Testis (tissue), 2 donors: ENCODE measurements at regions not wholly inside any gene's neighbourhood (a gene's known extent, or its start where the extent isn't known, plus 50 kb on each side); places are given as distances from the start of the nearest gene placed in this dataset.
A peak's percentile ranks its signal among the peaks of the same experiment; 100 is the strongest.
"Not testable (repeated sequence)": the region's sequence is repeated elsewhere in the genome, so short reads cannot be mapped to it uniquely, and the experiment has no call there.

Experiments used
- DNase-seq: peaks from one replicate; pipeline ENCODE4 v3.0.0-alpha.2; 2019
- H3K27ac ChIP-seq, 2 donors: fragments of 200-600 bp; sonication (generic); one replicate each; pipeline ENCODE4 v1.5.1; 2019
- H3K27me3 ChIP-seq: fragments of 200-600 bp; sonication (generic); one replicate; pipeline ENCODE4 v1.5.1; 2019
- H3K36me3 ChIP-seq: fragments of 200-600 bp; sonication (generic); one replicate; pipeline ENCODE4 v1.5.1; 2017; ENCODE audit warnings: low read depth; ENCODE audit errors: missing control alignments
- H3K4me1 ChIP-seq: fragments of 200-600 bp; sonication (generic); one replicate; pipeline ENCODE4 v1.5.1; 2019
- H3K4me3 ChIP-seq, 2 donors: fragments of 200-600 bp; sonication (generic); one replicate each; pipeline ENCODE4 v1.5.1; 2017 to 2019
- H3K9me3 ChIP-seq: fragments of 200-600 bp; sonication (generic); one replicate; pipeline ENCODE4 v1.5.1; 2017
- POLR2A ChIP-seq: fragments of 450-650 bp; IDR thresholded peaks from one replicate; pipeline ENCODE4 v1.6.1; 2017; ENCODE audit warnings: antibody characterized with exemption, mild to moderate bottlenecking, moderate library complexity
- WGBS, 2 donors: methylation state at CpG; one replicate each; pipeline ENCODE4 v1.1.5; 2018; 5-methylcytosine and 5-hydroxymethylcytosine counted together
- intact Hi-C: fragments of 100-400 bp; cut with DNase I; formaldehyde crosslinking; loops from one replicate; pipeline ENCODE4 v1.15.1; 2023; ENCODE audit warnings: low total_unique reads
- TF ChIP-seq, protein P1 (sequence below), 3 experiments: fragments of 450-650 bp in 2 of 3; fragments of 200-600 bp in 1 of 3; sonication (generic) in 1 of 3; IDR thresholded peaks; one replicate each; pipeline ENCODE4 v1.5.1; 2016 to 2019; ENCODE audit warnings: antibody characterized with exemption in 3 of 3, mild to moderate bottlenecking in 2 of 3, moderate library complexity in 1 of 3

- intact Hi-C loops = no loop called here
- no peaks in the 10 kb centered on the region for H3K4me1 ChIP-seq
- TF ChIP-seq, protein P1, sequence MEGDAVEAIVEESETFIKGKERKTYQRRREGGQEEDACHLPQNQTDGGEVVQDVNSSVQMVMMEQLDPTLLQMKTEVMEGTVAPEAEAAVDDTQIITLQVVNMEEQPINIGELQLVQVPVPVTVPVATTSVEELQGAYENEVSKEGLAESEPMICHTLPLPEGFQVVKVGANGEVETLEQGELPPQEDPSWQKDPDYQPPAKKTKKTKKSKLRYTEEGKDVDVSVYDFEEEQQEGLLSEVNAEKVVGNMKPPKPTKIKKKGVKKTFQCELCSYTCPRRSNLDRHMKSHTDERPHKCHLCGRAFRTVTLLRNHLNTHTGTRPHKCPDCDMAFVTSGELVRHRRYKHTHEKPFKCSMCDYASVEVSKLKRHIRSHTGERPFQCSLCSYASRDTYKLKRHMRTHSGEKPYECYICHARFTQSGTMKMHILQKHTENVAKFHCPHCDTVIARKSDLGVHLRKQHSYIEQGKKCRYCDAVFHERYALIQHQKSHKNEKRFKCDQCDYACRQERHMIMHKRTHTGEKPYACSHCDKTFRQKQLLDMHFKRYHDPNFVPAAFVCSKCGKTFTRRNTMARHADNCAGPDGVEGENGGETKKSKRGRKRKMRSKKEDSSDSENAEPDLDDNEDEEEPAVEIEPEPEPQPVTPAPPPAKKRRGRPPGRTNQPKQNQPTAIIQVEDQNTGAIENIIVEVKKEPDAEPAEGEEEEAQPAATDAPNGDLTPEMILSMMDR (IDR thresholded peaks at IDR 0.05) = no peak
- TF ChIP-seq POLR2A = no peak
- no peaks in the 10 kb centered on the region for H3K9me3 ChIP-seq
- no peaks in the 10 kb centered on the region for H3K27me3 ChIP-seq
- 73 to 89% methylated on average over 2 of the region's 2 CpGs for WGBS, 2 donors
- no peaks in the 10 kb centered on the region for H3K36me3 ChIP-seq
- no peak overlapping the region for H3K27ac ChIP-seq
- no peak overlapping the region for H3K4me3 ChIP-seq
- no peak for DNase-seq
These were observed 718.5 kb downstream of the SMARCA1 start for GRCh38 chrX:128804828-128805227.

GRCh38 chrX:128800138-128800537 lies 723.2 kb downstream of the SMARCA1 start:
- WGBS, 2 donors = 59 to 88% methylated on average over 1 to 2 of the region's 2 CpGs
- no peak for TF ChIP-seq POLR2A
- no peak overlapping the region for H3K27ac ChIP-seq
- no peaks in the 10 kb centered on the region for H3K9me3 ChIP-seq
- H3K4me3 ChIP-seq = no peak overlapping the region
- H3K36me3 ChIP-seq = no peaks in the 10 kb centered on the region
- no peaks in the 10 kb centered on the region for H3K27me3 ChIP-seq
- H3K4me1 ChIP-seq = no peaks in the 10 kb centered on the region
- intact Hi-C loops = no loop called here
- DNase-seq = no peak

DNA sequence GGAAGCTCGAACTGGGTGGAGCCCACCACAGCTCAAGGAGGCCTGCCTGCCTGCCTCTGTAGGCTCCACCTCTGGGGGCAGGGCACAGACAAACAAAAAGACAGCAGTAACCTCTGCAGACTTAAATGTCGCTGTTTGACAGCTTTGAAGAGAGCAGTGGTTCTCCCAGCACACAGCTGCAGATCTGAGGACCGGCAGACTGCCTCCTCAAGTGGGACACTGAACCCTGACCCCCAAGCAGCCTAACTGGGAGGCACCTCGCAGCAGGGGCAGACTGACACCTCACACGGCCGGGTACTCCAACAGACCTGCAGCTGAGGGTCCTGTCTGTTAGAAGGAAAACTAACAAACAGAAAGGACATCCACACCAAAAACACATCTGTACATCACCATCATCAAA lies 730.9 kb upstream of the ACTRT1 start:
- DNase-seq, H3K27ac ChIP-seq, H3K4me3 ChIP-seq, H3K27me3 ChIP-seq, H3K36me3 ChIP-seq, H3K4me1 ChIP-seq, intact Hi-C loops, H3K9me3 ChIP-seq: not testable (repeated sequence)
- WGBS, 2 donors = 76% methylated on average over 4 of the region's 6 CpGs; no CpG with 5 or more reads in 1 of the 2 donors

- WGBS, 2 donors = 80% methylated on average over 1 of the region's 1 CpG; no CpG with 5 or more reads in 1 of the 2 donors
- Histone ChIP-seq H3K27ac (no peak overlapping the region), H3K36me3 (no peaks in the 10 kb centered on the region), H3K4me3 (no peak overlapping the region), H3K9me3 (no peaks in the 10 kb centered on the region), H3K27me3 (no peaks in the 10 kb centered on the region), H3K4me1 (no peaks in the 10 kb centered on the region)
- DNase-seq = peak; percentile 53
- intact Hi-C loops = no loop called here
- TF ChIP-seq POLR2A = no peak
- TF ChIP-seq, protein P1 (IDR thresholded peaks at IDR 0.05) = no peak
These were observed 729.3 kb upstream of the ACTRT1 start for GRCh38 chrX:128781506-128781905.

DNA sequence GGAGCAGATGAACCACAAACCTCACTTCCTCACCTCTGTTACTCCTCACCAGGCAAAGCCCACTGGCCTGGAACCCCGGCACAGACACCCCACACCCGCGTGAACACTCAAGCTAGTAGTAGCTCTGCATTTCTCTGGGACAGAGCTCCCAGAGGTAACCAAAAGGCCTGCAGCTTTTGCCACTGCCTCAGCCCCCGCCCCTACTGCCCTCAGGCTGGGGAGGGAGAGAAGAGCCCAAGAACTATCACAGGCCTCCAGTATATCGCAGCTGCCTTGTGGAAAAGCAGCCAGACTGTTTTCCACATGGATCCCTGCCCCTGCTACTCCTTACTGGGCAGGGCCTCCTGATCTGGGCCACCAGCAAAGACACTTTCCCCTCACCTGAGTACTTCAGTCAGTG lies 728.7 kb upstream of the ACTRT1 start:
- Histone ChIP-seq H3K27ac (no peak overlapping the region), H3K9me3 (no peaks in the 10 kb centered on the region), H3K36me3 (no peaks in the 10 kb centered on the region), H3K27me3 (no peaks in the 10 kb centered on the region), H3K4me3 (no peak overlapping the region), H3K4me1 (no peaks in the 10 kb centered on the region)
- intact Hi-C loops = no loop called here
- 98% methylated on average over 5 of the region's 5 CpGs; no CpG with 5 or more reads in 1 of the 2 donors for WGBS, 2 donors
- no peak for DNase-seq
- no peak for TF ChIP-seq POLR2A
- TF ChIP-seq, protein P1 (IDR thresholded peaks at IDR 0.05) = no peak

DNA sequence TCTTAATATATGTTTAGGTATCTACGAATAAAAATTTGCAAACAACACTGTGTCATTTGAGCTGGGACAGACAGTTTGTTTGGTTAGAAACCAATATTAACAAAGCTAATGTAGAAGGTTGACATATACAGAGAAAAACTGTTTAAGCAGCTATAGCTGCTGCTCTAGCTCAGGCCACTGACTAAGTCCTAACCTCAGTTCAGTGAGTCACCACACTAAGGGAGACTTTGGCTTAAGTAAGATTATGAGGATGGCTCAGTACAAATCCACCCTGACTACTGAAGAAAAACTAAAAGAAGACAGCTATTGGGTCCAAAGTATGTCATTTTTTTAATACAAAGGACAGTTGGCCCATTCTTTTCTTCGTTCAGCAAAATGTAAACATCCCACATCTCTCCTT lies 717.3 kb upstream of the ACTRT1 start:
- DNase-seq = no peak

More for the DNA sequence above, 717.3 kb upstream of the ACTRT1 start:
- H3K9me3 ChIP-seq = no peaks in the 10 kb centered on the region
- TF ChIP-seq, protein P1 (IDR thresholded peaks at IDR 0.05) = no peak
- no peak for TF ChIP-seq POLR2A
- no peak overlapping the region for H3K4me3 ChIP-seq
- intact Hi-C loops = no loop called here
- no peak overlapping the region for H3K27ac ChIP-seq
- no peaks in the 10 kb centered on the region for H3K4me1 ChIP-seq
- no peaks in the 10 kb centered on the region for H3K36me3 ChIP-seq
- 63 to 67% methylated on average over 2 of the region's 2 CpGs for WGBS, 2 donors
- H3K27me3 ChIP-seq = no peaks in the 10 kb centered on the region
